Neural cell (in vitro differentiated cells): ENCODE measurements at regions not wholly inside any gene's neighbourhood (a gene's known extent, or its start where the extent isn't known, plus 50 kb on each side); places are given as distances from the start of the nearest gene placed in this dataset.

Experiments
- H2AFZ ChIP-seq: fragments of 200-600, 300-800 bp; sonication (generic), shearing (Covaris generic); 2 replicates; pipeline ENCODE4 v1.6.0; 2014; ENCODE audit warnings: low read depth, mild to moderate bottlenecking, antibody characterized with exemption, low read length, moderate library complexity
- H3F3A ChIP-seq: fragments of 200-600 bp; shearing (Covaris generic); 2 replicates; pipeline ENCODE4 v1.6.1; 2016; ENCODE audit warnings: mild to moderate bottlenecking, moderate library complexity, mixed read lengths, antibody characterized with exemption, low read length; ENCODE audit not compliant: insufficient read depth, poor library complexity, severe bottlenecking
- H3K27ac ChIP-seq: fragments of 200-600, 300-800 bp; sonication (generic), shearing (Covaris generic); 2 replicates; pipeline ENCODE4 v1.5.1; 2014; ENCODE audit warnings: mild to moderate bottlenecking, low read length, moderate library complexity
- H3K27me3 ChIP-seq: fragments of 300-800, 200-600 bp; sonication (generic), shearing (Covaris generic); 2 replicates; pipeline ENCODE4 v1.6.0; 2014; ENCODE audit warnings: mild to moderate bottlenecking, low read depth, low read length, moderate library complexity; ENCODE audit not compliant: insufficient read depth
- H3K36me3 ChIP-seq: fragments of 300-800, 200-600 bp; sonication (generic), shearing (Covaris generic); 2 replicates; pipeline ENCODE4 v1.5.1; 2014; ENCODE audit warnings: mild to moderate bottlenecking, antibody characterized with exemption, low read length, moderate library complexity; ENCODE audit not compliant: insufficient read depth
- H3K4me2 ChIP-seq: fragments of 300-800, 200-600 bp; sonication (generic), shearing (Covaris generic); 2 replicates; pipeline ENCODE4 v1.6.0; 2014; ENCODE audit warnings: mild to moderate bottlenecking, low read length
- H3K4me3 ChIP-seq: fragments of 300-800, 200-600 bp; sonication (generic), shearing (Covaris generic); 2 replicates; pipeline ENCODE4 v1.5.1; 2014; ENCODE audit warnings: mild to moderate bottlenecking, low read length, moderate library complexity
- H3K79me2 ChIP-seq: fragments of 200-600 bp; shearing (Covaris generic); replicated peaks from 2 replicates; pipeline ENCODE4 v1.6.0; 2014; ENCODE audit warnings: mild to moderate bottlenecking, low read length, moderate library complexity; ENCODE audit not compliant: insufficient read depth
- H3K9ac ChIP-seq: fragments of 300-800, 200-600 bp; sonication (generic), shearing (Covaris generic); 2 replicates; pipeline ENCODE4 v1.6.1; 2016; ENCODE audit warnings: mild to moderate bottlenecking, low read length, mixed read lengths
- H3K9me2 ChIP-seq: fragments of 200-600 bp; shearing (Covaris generic); 2 replicates; pipeline ENCODE4 v1.6.1; 2016; ENCODE audit warnings: mild to moderate bottlenecking, low read length, mixed read lengths; ENCODE audit not compliant: insufficient read depth
- H3K9me3 ChIP-seq: fragments of 200-600, 300-800 bp; sonication (generic), shearing (Covaris generic); 2 replicates; pipeline ENCODE4 v1.6.1; 2016; ENCODE audit warnings: mild to moderate bottlenecking, mixed run types, low read length, moderate library complexity, mixed read lengths
- H4K20me1 ChIP-seq: fragments of 200-600 bp; shearing (Covaris generic); 2 replicates; pipeline ENCODE4 v1.6.1; 2016; ENCODE audit warnings: mild to moderate bottlenecking, mixed run types; ENCODE audit not compliant: insufficient read depth
- CTCF ChIP-seq: fragments of 450-650 bp; IDR thresholded peaks from 2 replicates; pipeline ENCODE4 v1.5.1; 2014; ENCODE audit warnings: antibody characterized with exemption, mild to moderate bottlenecking, moderate library complexity; ENCODE audit not compliant: poor library complexity, severe bottlenecking
- EP300 ChIP-seq: fragments of 450-650 bp; conservative IDR thresholded peaks from 2 replicates; pipeline ENCODE4 v1.6.1; 2014; ENCODE audit warnings: antibody characterized with exemption, mild to moderate bottlenecking, moderate library complexity; ENCODE audit not compliant: poor library complexity, severe bottlenecking
- EZH2 ChIP-seq: fragments of 200-600, 300-800 bp; shearing (Covaris generic), sonication (generic); IDR thresholded peaks from 2 replicates; pipeline ENCODE4 v1.6.1; 2014; ENCODE audit warnings: antibody characterized with exemption, low read length, borderline replicate concordance, mild to moderate bottlenecking; ENCODE audit not compliant: insufficient read depth, poor library complexity, severe bottlenecking
- MXI1 ChIP-seq: fragments of 450-650 bp; conservative IDR thresholded peaks from 2 replicates; pipeline ENCODE4 v1.6.1; 2014; ENCODE audit warnings: antibody characterized with exemption, mild to moderate bottlenecking; ENCODE audit not compliant: poor library complexity, severe bottlenecking
- POLR2AphosphoS5 ChIP-seq: IDR thresholded peaks from 2 replicates; pipeline ENCODE4 v1.6.1; 2012
- RAD21 ChIP-seq: fragments of 450-650 bp; conservative IDR thresholded peaks from 2 replicates; pipeline ENCODE4 v1.6.1; 2014; ENCODE audit warnings: antibody characterized with exemption, mild to moderate bottlenecking, moderate library complexity
- SMC3 ChIP-seq: fragments of 450-650 bp; conservative IDR thresholded peaks from 2 replicates; pipeline ENCODE4 v1.6.1; 2014; ENCODE audit warnings: antibody characterized with exemption, mild to moderate bottlenecking, moderate library complexity; ENCODE audit not compliant: poor library complexity
- TAF1 ChIP-seq: IDR thresholded peaks from 2 replicates; pipeline ENCODE4 v1.6.1; 2012; ENCODE audit warnings: low read depth
- TF ChIP-seq, protein P1 (sequence below): IDR thresholded peaks from 2 replicates; pipeline ENCODE4 v1.6.1; 2012; ENCODE audit warnings: borderline replicate concordance

DNA sequence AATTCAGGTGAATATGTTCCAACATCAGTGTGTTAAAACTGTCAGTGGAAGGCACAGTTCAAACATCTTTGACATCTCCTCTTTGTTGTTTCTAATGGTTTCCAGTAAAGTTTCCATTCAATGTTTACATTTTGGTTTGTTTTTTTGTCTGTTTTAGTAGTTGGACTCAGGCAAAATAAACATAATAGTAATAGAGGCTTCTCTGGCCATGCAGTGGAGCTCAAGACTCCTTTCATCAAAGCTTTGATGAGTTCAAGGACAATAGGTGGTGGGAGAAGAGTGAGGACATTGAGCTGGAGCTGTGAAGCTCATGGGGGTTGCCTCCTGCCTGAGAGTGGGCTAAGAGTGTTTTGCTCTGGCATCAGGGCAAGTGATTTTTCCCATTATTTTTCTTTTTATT is 1853.7 kb upstream of the CELF4 start:
- Histone ChIP-seq H3K36me3 (no peaks in the 10 kb centered on the region), H3K9ac (no peak overlapping the region), H3F3A (no peaks in the 10 kb centered on the region), H3K27me3 (no peaks in the 10 kb centered on the region), H3K4me3 (no peak overlapping the region), H3K4me2 (no peak overlapping the region), H4K20me1 (no peaks in the 10 kb centered on the region), H3K27ac (no peak overlapping the region), H2AFZ (no peak overlapping the region), H3K9me3 (no peaks in the 10 kb centered on the region), H3K79me2 (no peaks in the 10 kb centered on the region), H3K9me2 (no peaks in the 10 kb centered on the region)
- TF ChIP-seq POLR2AphosphoS5 (no peak), MXI1 (no peak), RAD21 (no peak), SMC3 (no peak), EP300 (no peak), EZH2 (no peak), TAF1 (no peak), CTCF (no peak)
- TF ChIP-seq, protein P1, sequence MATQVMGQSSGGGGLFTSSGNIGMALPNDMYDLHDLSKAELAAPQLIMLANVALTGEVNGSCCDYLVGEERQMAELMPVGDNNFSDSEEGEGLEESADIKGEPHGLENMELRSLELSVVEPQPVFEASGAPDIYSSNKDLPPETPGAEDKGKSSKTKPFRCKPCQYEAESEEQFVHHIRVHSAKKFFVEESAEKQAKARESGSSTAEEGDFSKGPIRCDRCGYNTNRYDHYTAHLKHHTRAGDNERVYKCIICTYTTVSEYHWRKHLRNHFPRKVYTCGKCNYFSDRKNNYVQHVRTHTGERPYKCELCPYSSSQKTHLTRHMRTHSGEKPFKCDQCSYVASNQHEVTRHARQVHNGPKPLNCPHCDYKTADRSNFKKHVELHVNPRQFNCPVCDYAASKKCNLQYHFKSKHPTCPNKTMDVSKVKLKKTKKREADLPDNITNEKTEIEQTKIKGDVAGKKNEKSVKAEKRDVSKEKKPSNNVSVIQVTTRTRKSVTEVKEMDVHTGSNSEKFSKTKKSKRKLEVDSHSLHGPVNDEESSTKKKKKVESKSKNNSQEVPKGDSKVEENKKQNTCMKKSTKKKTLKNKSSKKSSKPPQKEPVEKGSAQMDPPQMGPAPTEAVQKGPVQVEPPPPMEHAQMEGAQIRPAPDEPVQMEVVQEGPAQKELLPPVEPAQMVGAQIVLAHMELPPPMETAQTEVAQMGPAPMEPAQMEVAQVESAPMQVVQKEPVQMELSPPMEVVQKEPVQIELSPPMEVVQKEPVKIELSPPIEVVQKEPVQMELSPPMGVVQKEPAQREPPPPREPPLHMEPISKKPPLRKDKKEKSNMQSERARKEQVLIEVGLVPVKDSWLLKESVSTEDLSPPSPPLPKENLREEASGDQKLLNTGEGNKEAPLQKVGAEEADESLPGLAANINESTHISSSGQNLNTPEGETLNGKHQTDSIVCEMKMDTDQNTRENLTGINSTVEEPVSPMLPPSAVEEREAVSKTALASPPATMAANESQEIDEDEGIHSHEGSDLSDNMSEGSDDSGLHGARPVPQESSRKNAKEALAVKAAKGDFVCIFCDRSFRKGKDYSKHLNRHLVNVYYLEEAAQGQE = no peak

- H3K79me2 ChIP-seq = no peaks in the 10 kb centered on the region
- H3K4me2 ChIP-seq = no peak overlapping the region
- no peaks in the 10 kb centered on the region for H3K27me3 ChIP-seq
- H3K4me3 ChIP-seq = no peak overlapping the region
- H3K9me2 ChIP-seq = no peaks in the 10 kb centered on the region
- no peaks in the 10 kb centered on the region for H3K36me3 ChIP-seq
- no peak overlapping the region for H3K27ac ChIP-seq
- no peak overlapping the region for H3K9ac ChIP-seq
- no peaks in the 10 kb centered on the region for H4K20me1 ChIP-seq
- no peaks in the 10 kb centered on the region for H3K9me3 ChIP-seq
- no peaks in the 10 kb centered on the region for H3F3A ChIP-seq
- TF ChIP-seq POLR2AphosphoS5 = no peak
- TF ChIP-seq RAD21 = no peak
- TF ChIP-seq MXI1 = no peak
- TF ChIP-seq EP300 = no peak
- TF ChIP-seq, protein P1 = no peak
- no peak for TF ChIP-seq CTCF
- TF ChIP-seq EZH2 = no peak
- TF ChIP-seq TAF1 = no peak
- no peak for TF ChIP-seq SMC3
- no peak overlapping the region for H2AFZ ChIP-seq
Observed at GRCh38 chr18:39415471-39415870, 1849.9 kb upstream of the CELF4 start.
